Suprapubic skin (tissue), 3 donors: ENCODE measurements at regions not wholly inside any gene's neighbourhood (a gene's known extent, or its start where the extent isn't known, plus 50 kb on each side); places are given as distances from the start of the nearest gene placed in this dataset.

Experiments
- POLR2A ChIP-seq, 2 donors: fragments of 450-650 bp; IDR thresholded peaks; one replicate each; pipeline ENCODE4 v1.6.1; 2017; ENCODE audit warnings: antibody characterized with exemption in 2 of 2, mild to moderate bottlenecking in 2 of 2, moderate library complexity in 2 of 2
- TF ChIP-seq, protein P1 (sequence below), 2 donors: fragments of 200-600 bp in 1 of 2; fragments of 450-650 bp in 1 of 2; sonication (generic) in 1 of 2; IDR thresholded peaks; one replicate each; pipeline ENCODE4 v1.5.1; 2016 to 2019; ENCODE audit warnings: antibody characterized with exemption in 2 of 2, mild to moderate bottlenecking in 1 of 2, moderate library complexity in 1 of 2

DNA sequence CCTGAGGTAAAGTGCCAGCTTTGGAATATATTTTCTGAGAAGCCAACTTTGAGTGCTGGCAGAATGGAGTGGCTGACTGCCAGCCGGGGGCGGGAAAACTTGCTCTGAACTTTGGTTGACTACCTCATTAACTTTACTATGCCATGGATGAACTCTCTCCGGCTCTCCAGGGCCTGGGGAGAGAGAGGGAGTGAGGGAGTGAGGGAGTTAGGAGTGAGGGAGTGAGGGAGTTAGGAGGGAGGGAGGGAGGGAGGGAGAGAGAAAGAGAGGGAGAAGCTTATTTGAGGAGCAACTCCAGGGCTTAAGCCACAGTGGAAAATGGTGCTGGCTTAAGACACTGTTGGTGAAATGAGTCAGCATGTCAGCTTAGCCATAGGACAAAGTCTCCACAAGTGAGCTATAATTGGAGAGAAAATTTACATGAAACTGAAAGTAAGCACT lies 280.9 kb upstream of the RPS6KA3 start:
- TF ChIP-seq, protein P1, sequence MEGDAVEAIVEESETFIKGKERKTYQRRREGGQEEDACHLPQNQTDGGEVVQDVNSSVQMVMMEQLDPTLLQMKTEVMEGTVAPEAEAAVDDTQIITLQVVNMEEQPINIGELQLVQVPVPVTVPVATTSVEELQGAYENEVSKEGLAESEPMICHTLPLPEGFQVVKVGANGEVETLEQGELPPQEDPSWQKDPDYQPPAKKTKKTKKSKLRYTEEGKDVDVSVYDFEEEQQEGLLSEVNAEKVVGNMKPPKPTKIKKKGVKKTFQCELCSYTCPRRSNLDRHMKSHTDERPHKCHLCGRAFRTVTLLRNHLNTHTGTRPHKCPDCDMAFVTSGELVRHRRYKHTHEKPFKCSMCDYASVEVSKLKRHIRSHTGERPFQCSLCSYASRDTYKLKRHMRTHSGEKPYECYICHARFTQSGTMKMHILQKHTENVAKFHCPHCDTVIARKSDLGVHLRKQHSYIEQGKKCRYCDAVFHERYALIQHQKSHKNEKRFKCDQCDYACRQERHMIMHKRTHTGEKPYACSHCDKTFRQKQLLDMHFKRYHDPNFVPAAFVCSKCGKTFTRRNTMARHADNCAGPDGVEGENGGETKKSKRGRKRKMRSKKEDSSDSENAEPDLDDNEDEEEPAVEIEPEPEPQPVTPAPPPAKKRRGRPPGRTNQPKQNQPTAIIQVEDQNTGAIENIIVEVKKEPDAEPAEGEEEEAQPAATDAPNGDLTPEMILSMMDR (IDR thresholded peaks at IDR 0.05): no peak
- TF ChIP-seq POLR2A (IDR thresholded peaks at IDR 0.05): no peak
